ENCODE measurements at regions not wholly inside any gene's neighbourhood (a gene's known extent, or its start where the extent isn't known, plus 50 kb on each side); places are given as distances from the start of the nearest gene placed in this dataset.

DNA sequence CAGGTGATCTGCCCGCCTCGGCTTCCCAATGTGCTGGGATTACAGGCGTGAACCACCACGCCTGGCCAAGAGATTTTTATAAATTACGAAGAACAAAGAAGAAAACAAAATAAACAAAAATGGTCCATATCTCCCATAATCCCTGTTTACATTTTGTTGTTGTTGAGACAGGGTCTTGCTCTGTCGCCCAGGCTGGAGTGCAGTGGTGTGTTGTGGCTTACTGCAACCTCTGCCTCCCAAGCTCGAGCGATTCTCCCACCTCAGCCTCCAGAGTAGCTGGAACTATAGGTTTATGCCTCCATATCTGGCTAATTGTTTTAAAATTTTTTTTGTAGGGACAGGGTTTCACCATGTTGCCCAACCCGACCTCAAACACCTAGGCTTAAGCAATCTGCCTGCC is 156.1 kb downstream of the ZNF664 start:
- no peak for DNase-seq (ENCODE audit: extremely low spot score in 2 of 2)
- intact Hi-C loops (cut with DNase I), result no loop called here
- H3K36me3 ChIP-seq, result no peaks in the 10 kb centered on the region
- no peak for TF ChIP-seq POLR2AphosphoS5 (IDR thresholded peaks at IDR 0.05; ENCODE audit: insufficient read depth in 1 of 2, low read depth in 1 of 2)
- TF ChIP-seq, protein P1, sequence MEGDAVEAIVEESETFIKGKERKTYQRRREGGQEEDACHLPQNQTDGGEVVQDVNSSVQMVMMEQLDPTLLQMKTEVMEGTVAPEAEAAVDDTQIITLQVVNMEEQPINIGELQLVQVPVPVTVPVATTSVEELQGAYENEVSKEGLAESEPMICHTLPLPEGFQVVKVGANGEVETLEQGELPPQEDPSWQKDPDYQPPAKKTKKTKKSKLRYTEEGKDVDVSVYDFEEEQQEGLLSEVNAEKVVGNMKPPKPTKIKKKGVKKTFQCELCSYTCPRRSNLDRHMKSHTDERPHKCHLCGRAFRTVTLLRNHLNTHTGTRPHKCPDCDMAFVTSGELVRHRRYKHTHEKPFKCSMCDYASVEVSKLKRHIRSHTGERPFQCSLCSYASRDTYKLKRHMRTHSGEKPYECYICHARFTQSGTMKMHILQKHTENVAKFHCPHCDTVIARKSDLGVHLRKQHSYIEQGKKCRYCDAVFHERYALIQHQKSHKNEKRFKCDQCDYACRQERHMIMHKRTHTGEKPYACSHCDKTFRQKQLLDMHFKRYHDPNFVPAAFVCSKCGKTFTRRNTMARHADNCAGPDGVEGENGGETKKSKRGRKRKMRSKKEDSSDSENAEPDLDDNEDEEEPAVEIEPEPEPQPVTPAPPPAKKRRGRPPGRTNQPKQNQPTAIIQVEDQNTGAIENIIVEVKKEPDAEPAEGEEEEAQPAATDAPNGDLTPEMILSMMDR (IDR thresholded peaks at IDR 0.05), result no peak
- TF ChIP-seq POLR2A (IDR thresholded peaks at IDR 0.05), result no peak
- no peaks in the 10 kb centered on the region for H3K9me3 ChIP-seq
- no peaks in the 10 kb centered on the region for H3K27me3 ChIP-seq
- no peak overlapping the region for H3K4me3 ChIP-seq
- no peaks in the 10 kb centered on the region for H3K4me1 ChIP-seq
- no peak overlapping the region for H3K27ac ChIP-seq

DNA sequence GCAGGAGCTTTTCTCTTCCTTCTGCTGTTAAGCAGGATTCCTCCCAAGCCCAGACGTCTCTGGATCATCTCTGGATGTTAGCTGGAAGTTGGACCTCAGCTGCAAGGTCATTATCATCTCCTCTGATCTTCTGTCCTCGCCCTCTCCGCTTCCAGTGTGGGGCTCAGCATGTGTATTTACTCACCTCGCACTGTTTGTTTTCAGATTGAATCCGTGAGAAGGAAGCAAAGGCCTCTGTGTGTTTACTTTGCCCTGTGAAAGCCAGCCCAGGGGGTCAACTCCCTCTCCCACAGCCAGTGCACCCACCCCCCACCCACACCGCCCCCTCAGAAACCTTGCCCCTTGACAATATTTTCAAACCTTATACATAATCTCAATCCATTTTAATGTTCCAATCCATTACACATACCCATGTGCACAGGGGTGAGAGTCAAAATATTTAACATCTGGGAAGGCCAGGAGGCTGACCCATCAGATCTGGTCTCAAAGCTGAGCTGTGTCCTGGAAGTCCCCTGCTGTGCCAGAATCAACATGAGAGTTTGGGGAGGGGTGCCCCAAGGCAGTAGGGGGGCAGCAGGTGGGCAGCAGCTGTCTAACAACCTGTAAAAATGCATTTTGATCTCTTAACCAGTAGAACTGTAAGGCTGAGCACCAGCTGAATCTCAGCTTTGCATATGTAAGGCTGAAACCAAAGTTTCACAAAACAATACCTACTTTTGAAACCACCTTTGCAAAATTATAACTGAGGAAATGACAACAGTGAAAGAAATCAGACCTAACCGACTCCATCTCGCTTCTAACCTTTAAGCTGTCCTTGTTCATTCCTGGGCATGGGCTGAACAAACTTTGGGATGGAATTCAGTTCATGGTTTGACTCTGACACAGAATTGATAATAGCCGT is 157.9 kb downstream of the ZNF664 start:
- no peak for DNase-seq (ENCODE audit: extremely low spot score in 2 of 2)

DNA sequence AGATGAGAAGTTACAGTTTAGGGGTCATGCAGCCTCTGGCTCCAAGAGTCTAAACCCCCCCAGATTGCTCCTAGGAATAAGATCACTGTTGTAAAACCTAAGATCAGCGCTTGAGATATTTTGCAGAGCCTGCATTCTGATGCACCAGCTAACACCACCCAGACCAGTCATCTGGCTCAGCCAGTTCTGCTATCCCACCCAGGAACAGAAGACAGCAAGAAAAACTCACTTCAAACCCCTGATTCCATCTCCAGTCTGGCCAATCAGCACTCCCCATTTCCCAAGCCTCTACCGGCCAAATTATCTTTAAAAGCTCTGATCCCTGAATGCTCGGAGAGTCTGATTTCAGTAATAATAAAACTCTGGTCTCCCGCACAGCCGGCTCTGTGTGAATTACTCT is 158.6 kb downstream of the ZNF664 start:
- no peak for DNase-seq (ENCODE audit: extremely low spot score in 2 of 2)
- no peaks in the 10 kb centered on the region for H3K4me1 ChIP-seq
- intact Hi-C loops (cut with DNase I), result no loop called here
- H3K27ac ChIP-seq, result no peak overlapping the region
- TF ChIP-seq POLR2A (IDR thresholded peaks at IDR 0.05) (no peak), POLR2AphosphoS5 (IDR thresholded peaks at IDR 0.05; ENCODE audit: insufficient read depth in 1 of 2, low read depth in 1 of 2) (no peak)
- TF ChIP-seq, protein P1 (IDR thresholded peaks at IDR 0.05), result no peak
- no peaks in the 10 kb centered on the region for H3K9me3 ChIP-seq
- H3K4me3 ChIP-seq, result no peak overlapping the region
- H3K27me3 ChIP-seq, result no peaks in the 10 kb centered on the region
- H3K36me3 ChIP-seq, result no peaks in the 10 kb centered on the region

More for the DNA sequence above, 157.9 kb downstream of the ZNF664 start:
- H3K27ac ChIP-seq, result no peak overlapping the region
- H3K36me3 ChIP-seq, result no peaks in the 10 kb centered on the region
- no peaks in the 10 kb centered on the region for H3K9me3 ChIP-seq
- no peak overlapping the region for H3K4me3 ChIP-seq
- no peaks in the 10 kb centered on the region for H3K4me1 ChIP-seq
- H3K27me3 ChIP-seq, result no peaks in the 10 kb centered on the region
- TF ChIP-seq POLR2A (IDR thresholded peaks at IDR 0.05), result no peak
- TF ChIP-seq, protein P1 (IDR thresholded peaks at IDR 0.05), result no peak
- no peak for TF ChIP-seq POLR2AphosphoS5 (IDR thresholded peaks at IDR 0.05; ENCODE audit: insufficient read depth in 1 of 2, low read depth in 1 of 2)
- intact Hi-C loops (cut with DNase I), result no loop called here

DNA sequence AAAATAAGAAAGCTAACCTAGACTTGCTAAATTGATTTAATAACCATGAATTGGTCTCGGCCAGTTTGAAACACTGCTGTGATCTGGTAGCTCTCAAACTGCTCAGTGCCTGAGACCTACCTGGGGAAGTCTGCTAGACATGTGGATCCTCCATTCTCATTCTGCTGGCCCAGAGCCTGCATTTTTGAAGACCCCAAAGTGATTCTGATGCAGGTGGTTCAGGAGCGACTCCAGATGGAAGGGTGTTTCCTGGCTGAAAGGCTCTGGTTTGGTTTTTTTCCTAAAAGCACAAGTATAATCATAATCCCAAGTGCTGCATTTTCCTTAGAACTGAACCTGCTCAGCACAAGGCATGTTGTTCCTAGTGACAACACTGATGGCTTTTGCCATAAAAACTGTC is 159.5 kb downstream of the ZNF664 start:
- intact Hi-C loops (cut with DNase I), result no loop called here
- no peak for TF ChIP-seq POLR2A (IDR thresholded peaks at IDR 0.05)
- no peak for TF ChIP-seq POLR2AphosphoS5 (IDR thresholded peaks at IDR 0.05; ENCODE audit: insufficient read depth in 1 of 2, low read depth in 1 of 2)
- TF ChIP-seq, protein P1 (IDR thresholded peaks at IDR 0.05), result no peak
- no peak overlapping the region for H3K4me3 ChIP-seq
- H3K36me3 ChIP-seq, result no peaks in the 10 kb centered on the region
- no peak overlapping the region for H3K27ac ChIP-seq
- no peaks in the 10 kb centered on the region for H3K27me3 ChIP-seq
- H3K9me3 ChIP-seq, result no peaks in the 10 kb centered on the region
- H3K4me1 ChIP-seq, result no peaks in the 10 kb centered on the region
- DNase-seq (ENCODE audit: extremely low spot score in 2 of 2), result no peak

DNA sequence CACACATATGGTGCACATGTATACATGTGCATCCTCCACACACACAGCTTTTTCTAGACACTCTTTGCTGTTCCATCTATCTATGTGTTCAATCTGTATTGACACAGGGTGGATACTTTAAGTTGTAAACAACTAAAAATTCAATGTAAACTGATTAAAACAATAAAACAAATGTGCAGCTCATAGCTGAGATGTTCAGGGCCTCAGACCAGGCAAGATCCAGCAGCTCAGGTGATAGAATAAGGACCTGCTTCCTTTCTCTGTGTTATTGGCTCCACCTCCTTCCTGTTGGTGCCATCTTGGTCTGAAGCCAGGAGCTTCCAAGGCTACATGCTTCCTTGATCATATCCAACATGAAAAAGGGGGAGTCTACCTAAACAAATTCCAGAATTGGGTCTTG is 158.1 kb upstream of the RFLNA start:
- no peak for DNase-seq (ENCODE audit: extremely low spot score in 2 of 2)
- intact Hi-C loops (cut with DNase I), result no loop called here
- Histone ChIP-seq H3K27ac (no peak overlapping the region), H3K36me3 (no peaks in the 10 kb centered on the region), H3K4me1 (no peaks in the 10 kb centered on the region), H3K4me3 (no peak overlapping the region), H3K27me3 (no peaks in the 10 kb centered on the region), H3K9me3 (no peaks in the 10 kb centered on the region)
- TF ChIP-seq POLR2AphosphoS5 (IDR thresholded peaks at IDR 0.05; ENCODE audit: insufficient read depth in 1 of 2, low read depth in 1 of 2) (no peak), POLR2A (IDR thresholded peaks at IDR 0.05) (no peak)
- TF ChIP-seq, protein P1 (IDR thresholded peaks at IDR 0.05), result no peak
